ENCODE measurements at regions not wholly inside any gene's neighbourhood (a gene's known extent, or its start where the extent isn't known, plus 50 kb on each side); places are given as distances from the start of the nearest gene placed in this dataset.

DNA sequence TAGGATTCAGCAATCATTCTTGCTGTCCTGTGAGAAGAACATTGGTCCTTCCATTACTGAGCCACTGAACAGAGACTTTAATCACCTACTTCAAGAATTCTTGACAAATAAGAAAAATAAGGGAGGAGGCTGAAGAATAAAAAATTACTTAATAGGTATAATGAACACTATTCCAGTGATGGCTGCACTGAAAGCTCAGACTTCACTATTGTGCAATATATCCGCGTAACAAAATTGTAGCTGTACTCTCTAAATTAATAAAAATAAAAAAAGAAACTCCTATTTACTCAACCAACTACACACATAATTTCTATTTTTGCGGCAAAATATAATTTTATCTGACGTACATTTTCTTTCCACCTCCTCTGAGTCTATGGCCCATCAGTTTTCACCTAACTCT, 2441.0 kb downstream of the PCDH7 start:
- no peaks in the 10 kb centered on the region for H3K4me1 Mint-ChIP-seq (ENCODE audit: unreplicated experiment)
- no peak overlapping the region for H3K27ac Mint-ChIP-seq
- DNase-seq (ENCODE audit: extremely low spot score, unreplicated experiment) = no peak
- no peaks in the 10 kb centered on the region for H3K27me3 Mint-ChIP-seq
- peaks cover 9% of the 10 kb centered on the region for H3K9me3 Mint-ChIP-seq
- no peak overlapping the region for H3K4me3 Mint-ChIP-seq
- TF ChIP-seq, protein P1, sequence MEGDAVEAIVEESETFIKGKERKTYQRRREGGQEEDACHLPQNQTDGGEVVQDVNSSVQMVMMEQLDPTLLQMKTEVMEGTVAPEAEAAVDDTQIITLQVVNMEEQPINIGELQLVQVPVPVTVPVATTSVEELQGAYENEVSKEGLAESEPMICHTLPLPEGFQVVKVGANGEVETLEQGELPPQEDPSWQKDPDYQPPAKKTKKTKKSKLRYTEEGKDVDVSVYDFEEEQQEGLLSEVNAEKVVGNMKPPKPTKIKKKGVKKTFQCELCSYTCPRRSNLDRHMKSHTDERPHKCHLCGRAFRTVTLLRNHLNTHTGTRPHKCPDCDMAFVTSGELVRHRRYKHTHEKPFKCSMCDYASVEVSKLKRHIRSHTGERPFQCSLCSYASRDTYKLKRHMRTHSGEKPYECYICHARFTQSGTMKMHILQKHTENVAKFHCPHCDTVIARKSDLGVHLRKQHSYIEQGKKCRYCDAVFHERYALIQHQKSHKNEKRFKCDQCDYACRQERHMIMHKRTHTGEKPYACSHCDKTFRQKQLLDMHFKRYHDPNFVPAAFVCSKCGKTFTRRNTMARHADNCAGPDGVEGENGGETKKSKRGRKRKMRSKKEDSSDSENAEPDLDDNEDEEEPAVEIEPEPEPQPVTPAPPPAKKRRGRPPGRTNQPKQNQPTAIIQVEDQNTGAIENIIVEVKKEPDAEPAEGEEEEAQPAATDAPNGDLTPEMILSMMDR (conservative IDR thresholded peaks at IDR 0.05) = no peak
- H3K36me3 Mint-ChIP-seq = no peaks in the 10 kb centered on the region

DNA sequence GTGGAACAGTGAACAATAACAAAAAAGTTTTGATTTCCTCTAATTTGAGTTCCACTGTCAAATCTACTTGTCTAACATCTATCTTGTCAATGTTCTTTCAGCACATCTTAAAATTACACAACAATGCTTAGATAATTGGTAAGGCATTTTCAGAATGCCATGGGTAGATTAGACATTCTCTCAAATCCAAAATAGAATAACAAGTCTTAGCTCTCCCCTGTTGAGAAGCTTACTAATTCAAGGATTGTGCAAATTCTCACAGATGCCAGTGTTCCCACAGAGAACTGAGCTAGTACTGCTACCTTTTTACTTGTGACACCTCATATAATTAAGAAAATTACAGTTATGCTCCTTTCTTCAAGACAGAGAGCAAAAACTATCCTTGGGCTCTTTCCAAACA, 2442.0 kb downstream of the PCDH7 start:
- DNase-seq (ENCODE audit: extremely low spot score, unreplicated experiment) = no peak
- Mint-ChIP-seq H3K4me1 (ENCODE audit: unreplicated experiment) (no peaks in the 10 kb centered on the region), H3K4me3 (no peak overlapping the region), H3K27me3 (no peaks in the 10 kb centered on the region), H3K9me3 (peaks cover 3% of the 10 kb centered on the region), H3K36me3 (no peaks in the 10 kb centered on the region), H3K27ac (no peak overlapping the region)
- TF ChIP-seq, protein P1 (conservative IDR thresholded peaks at IDR 0.05) = no peak

DNA sequence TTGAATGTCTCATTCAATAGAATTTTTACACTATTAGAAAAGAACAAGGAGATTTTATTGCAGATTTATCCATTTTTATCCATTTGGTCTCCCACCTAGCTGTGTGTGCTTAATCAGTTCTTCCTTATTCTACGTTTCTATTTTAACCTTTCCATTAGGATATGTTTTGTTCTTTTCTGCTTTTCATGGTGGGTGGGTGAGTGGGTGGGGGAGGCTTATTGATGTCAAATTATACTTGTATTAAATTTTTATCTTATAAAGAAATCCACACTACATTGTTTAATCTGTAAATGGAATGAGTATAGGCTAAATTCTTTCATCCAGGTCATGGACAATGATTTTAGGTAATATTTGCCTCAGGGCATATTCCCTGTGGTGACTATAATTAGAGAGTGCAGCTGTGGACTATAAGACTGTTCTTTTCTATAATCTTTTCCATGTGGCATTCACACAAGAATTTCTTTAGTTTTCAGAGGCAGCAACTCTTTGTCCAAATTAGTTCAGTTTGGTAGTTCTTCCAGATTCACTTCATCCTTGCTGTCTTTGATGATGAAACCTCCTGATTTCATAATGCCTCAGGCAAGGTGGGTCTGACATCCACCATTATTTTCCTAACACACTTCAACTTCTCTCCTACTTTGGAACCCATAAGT, 2451.8 kb downstream of the PCDH7 start:
- Mint-ChIP-seq H3K4me3 (no peak overlapping the region), H3K27ac (no peak overlapping the region), H3K4me1 (ENCODE audit: unreplicated experiment) (peaks cover 5% of the 10 kb centered on the region), H3K36me3 (no peaks in the 10 kb centered on the region), H3K27me3 (no peaks in the 10 kb centered on the region), H3K9me3 (peaks cover 10% of the 10 kb centered on the region)
- TF ChIP-seq, protein P1 (conservative IDR thresholded peaks at IDR 0.05) = no peak
- DNase-seq (ENCODE audit: extremely low spot score, unreplicated experiment) = no peak

DNA sequence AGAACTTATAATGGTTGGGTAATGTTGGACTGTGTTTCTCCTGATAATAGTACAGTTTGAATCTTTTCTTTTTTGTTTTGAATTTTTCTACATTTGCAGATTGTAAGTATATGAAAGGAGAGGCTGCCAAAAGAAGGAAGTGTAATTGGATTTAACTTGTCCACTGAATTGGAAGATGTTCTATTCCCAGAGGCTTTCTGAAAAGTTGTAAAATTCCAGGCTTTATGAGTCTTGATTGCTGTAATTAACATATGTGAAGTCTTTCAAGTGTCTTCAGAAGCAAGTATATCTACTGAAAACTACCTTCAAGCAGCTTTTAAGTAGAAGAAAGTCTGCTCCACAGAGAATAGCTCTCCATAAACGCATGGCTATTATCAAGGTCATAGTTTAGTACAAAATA, 2456.4 kb downstream of the PCDH7 start:
- DNase-seq (ENCODE audit: extremely low spot score, unreplicated experiment) = no peak
- H3K36me3 Mint-ChIP-seq = no peaks in the 10 kb centered on the region
- TF ChIP-seq, protein P1 (conservative IDR thresholded peaks at IDR 0.05) = no peak
- no peak overlapping the region for H3K4me3 Mint-ChIP-seq
- H3K4me1 Mint-ChIP-seq (ENCODE audit: unreplicated experiment) = peaks cover 5% of the 10 kb centered on the region
- H3K27ac Mint-ChIP-seq = no peak overlapping the region
- H3K9me3 Mint-ChIP-seq = peaks cover 10% of the 10 kb centered on the region
- H3K27me3 Mint-ChIP-seq = no peaks in the 10 kb centered on the region

DNA sequence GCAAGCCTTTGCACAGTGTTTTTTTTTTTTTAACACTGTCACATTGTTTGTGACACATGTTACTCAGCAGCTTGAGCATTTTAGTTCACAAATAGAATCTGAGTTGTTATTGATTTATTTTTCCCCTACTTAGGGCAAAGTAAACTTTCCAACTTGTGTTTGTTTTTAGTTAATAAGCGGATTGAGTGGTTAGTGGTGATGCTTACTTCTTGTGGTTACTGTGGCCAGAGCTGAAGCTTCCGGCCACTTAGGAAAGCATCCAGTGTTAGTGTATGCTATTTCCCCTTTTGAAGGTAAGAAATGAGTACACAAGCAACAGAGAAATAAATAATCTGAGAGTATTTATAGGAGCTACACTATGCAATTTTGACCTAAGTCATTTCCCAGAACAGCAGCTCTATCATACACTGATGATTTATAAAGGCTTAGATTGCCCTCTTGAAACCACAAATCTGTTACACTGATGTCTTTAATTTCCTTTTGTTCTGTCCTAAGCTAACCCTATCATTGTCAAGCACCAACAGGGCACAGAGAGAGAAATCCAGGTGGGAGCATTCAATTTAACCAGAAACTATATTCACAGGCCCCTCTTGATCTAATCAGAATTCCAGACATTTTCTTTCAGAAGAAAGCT, 2464.6 kb downstream of the PCDH7 start:
- TF ChIP-seq, protein P1 (conservative IDR thresholded peaks at IDR 0.05) = no peak
- no peak for DNase-seq (ENCODE audit: extremely low spot score, unreplicated experiment)
- Mint-ChIP-seq H3K9me3 (no peaks in the 10 kb centered on the region), H3K27me3 (no peaks in the 10 kb centered on the region), H3K4me3 (no peak overlapping the region), H3K27ac (no peak overlapping the region), H3K36me3 (no peaks in the 10 kb centered on the region), H3K4me1 (ENCODE audit: unreplicated experiment) (no peaks in the 10 kb centered on the region)

All from type B pancreatic cell (in vitro differentiated cells).